Muscle of arm (tissue), 1 donor: ENCODE measurements at regions not wholly inside any gene's neighbourhood (a gene's known extent, or its start where the extent isn't known, plus 50 kb on each side); places are given as distances from the start of the nearest gene placed in this dataset.
"Not testable (repeated sequence)": the region's sequence is repeated elsewhere in the genome, so short reads cannot be mapped to it uniquely, and the experiment has no call there.

Experiments
- DNase-seq: peaks from one replicate; pipeline ENCODE4 v3.0.0-alpha.2; 2013

GRCh38 chr7:112678626-112679025 lies 111.6 kb downstream of the TMEM168 start:
- no peak for DNase-seq

- DNase-seq = not testable (repeated sequence)
Observed at GRCh38 chr7:112689466-112690177, 100.6 kb downstream of the TMEM168 start.

- no peak for DNase-seq
Observed at GRCh38 chr7:112692333-112692732, 97.9 kb downstream of the TMEM168 start.

GRCh38 chr7:112697211-112697610 lies 93.0 kb downstream of the TMEM168 start:
- not testable (repeated sequence) for DNase-seq

GRCh38 chr7:112699725-112700513 lies 90.3 kb downstream of the TMEM168 start:
- no peak for DNase-seq

- no peak for DNase-seq
Observed at GRCh38 chr7:112701456-112701855, 88.7 kb downstream of the TMEM168 start.

GRCh38 chr7:112707655-112708054 lies 82.5 kb downstream of the TMEM168 start:
- no peak for DNase-seq

- DNase-seq = no peak
Observed at GRCh38 chr7:112708236-112708635, 82.0 kb downstream of the TMEM168 start.
